ENCODE measurements at regions not wholly inside any gene's neighbourhood (a gene's known extent, or its start where the extent isn't known, plus 50 kb on each side); places are given as distances from the start of the nearest gene placed in this dataset.

DNA sequence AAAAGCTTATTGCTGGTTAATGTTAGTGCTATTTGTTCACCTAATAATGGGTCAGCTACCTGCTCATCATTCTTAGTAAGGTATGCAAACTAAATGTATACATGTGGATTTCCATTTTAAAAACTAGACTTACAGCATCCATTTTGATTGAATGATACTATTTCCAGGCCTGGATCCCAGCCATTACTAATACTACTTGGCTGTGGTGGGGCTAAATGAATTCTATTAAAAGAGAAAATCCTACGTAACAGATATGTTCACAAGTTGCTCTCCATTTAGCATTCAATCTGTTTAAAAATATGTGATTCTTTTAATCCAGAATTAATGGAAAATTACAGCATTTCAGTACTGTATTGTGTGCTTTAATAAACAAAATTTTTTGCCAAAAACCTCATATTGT, 169.4 kb upstream of the MIR17HG start:
- TF ChIP-seq HDAC2 (IDR thresholded peaks at IDR 0.05) (no peak), TRIM28 (IDR thresholded peaks at IDR 0.05) (no peak)
- TF ChIP-seq, protein P1, sequence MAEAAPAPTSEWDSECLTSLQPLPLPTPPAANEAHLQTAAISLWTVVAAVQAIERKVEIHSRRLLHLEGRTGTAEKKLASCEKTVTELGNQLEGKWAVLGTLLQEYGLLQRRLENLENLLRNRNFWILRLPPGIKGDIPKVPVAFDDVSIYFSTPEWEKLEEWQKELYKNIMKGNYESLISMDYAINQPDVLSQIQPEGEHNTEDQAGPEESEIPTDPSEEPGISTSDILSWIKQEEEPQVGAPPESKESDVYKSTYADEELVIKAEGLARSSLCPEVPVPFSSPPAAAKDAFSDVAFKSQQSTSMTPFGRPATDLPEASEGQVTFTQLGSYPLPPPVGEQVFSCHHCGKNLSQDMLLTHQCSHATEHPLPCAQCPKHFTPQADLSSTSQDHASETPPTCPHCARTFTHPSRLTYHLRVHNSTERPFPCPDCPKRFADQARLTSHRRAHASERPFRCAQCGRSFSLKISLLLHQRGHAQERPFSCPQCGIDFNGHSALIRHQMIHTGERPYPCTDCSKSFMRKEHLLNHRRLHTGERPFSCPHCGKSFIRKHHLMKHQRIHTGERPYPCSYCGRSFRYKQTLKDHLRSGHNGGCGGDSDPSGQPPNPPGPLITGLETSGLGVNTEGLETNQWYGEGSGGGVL (CRISPR knock-in tag; IDR thresholded peaks at IDR 0.05) = no peak

Data from K562 (cell line).